ENCODE measurements at regions not wholly inside any gene's neighbourhood (a gene's known extent, or its start where the extent isn't known, plus 50 kb on each side); places are given as distances from the start of the nearest gene placed in this dataset.

GRCh38 chr2:19195661-19196060, 162.8 kb downstream of the OSR1 start:
- no peak overlapping the region for H3K27ac ChIP-seq (ENCODE audit: control insufficient read depth, insufficient read depth, low read length)
- no peak overlapping the region for H3K4me3 ChIP-seq (ENCODE audit: control insufficient read depth in 2 of 3, extremely low read depth in 1 of 3, insufficient read depth in 2 of 3, low read depth in 1 of 3, low read length in 3 of 3)
- no peak for DNase-seq (ENCODE audit: low read depth, low spot score)
- no peaks in the 10 kb centered on the region for H3K79me2 ChIP-seq (ENCODE audit: control insufficient read depth, insufficient read depth, low read length)
- no peaks in the 10 kb centered on the region for H4K20me1 ChIP-seq (ENCODE audit: control insufficient read depth, extremely low read depth, insufficient read depth, low read length)
- no peaks in the 10 kb centered on the region for H3K27me3 ChIP-seq (ENCODE audit: control insufficient read depth, extremely low read depth, insufficient read depth, low read length)
- no peaks in the 10 kb centered on the region for H3K36me3 ChIP-seq (ENCODE audit: control insufficient read depth in 2 of 2, extremely low read depth in 1 of 2, insufficient read depth in 2 of 2, low read length in 2 of 2)
- H3K9me1 ChIP-seq (ENCODE audit: control insufficient read depth, extremely low read depth, insufficient read depth, low read length), result no peaks in the 10 kb centered on the region
- TF ChIP-seq CTCF (optimal IDR thresholded peaks at IDR 0.05 in 1 of 3, IDR thresholded peaks at IDR 0.05 in 1 of 3, conservative IDR thresholded peaks at IDR 0.05 in 1 of 3; ENCODE audit: extremely low read depth in 1 of 3, insufficient read depth in 2 of 3, low read length in 3 of 3) (no peak), EZH2 (IDR thresholded peaks at IDR 0.05; ENCODE audit: low read length) (no peak)
- H2AFZ ChIP-seq (ENCODE audit: control insufficient read depth, low read length), result no peak overlapping the region
- FAIRE-seq, result peak; percentile 70
- dilution Hi-C loops (cut with MboI; ENCODE audit: extremely low pct_ligation_motif_present, low sequenced_read_pairs), result no loop called here
- no peak overlapping the region for H3K9ac ChIP-seq (ENCODE audit: control insufficient read depth, extremely low read depth, insufficient read depth, low read length)
- no peaks in the 10 kb centered on the region for H3K9me3 ChIP-seq (ENCODE audit: control insufficient read depth, low read depth, low read length)
- H3K4me2 ChIP-seq (ENCODE audit: control insufficient read depth, extremely low read depth, insufficient read depth, low read depth, low read length), result no peak overlapping the region
- H3K4me1 ChIP-seq (ENCODE audit: control insufficient read depth, extremely low read depth, insufficient read depth, low read length), result no peaks in the 10 kb centered on the region

- H3K79me2 ChIP-seq (ENCODE audit: control insufficient read depth, insufficient read depth, low read length), result no peaks in the 10 kb centered on the region
These were observed 169.0 kb downstream of the OSR1 start for GRCh38 chr2:19189391-19189790.

More at GRCh38 chr2:19189391-19189790, 169.0 kb downstream of the OSR1 start:
- TF ChIP-seq CTCF (optimal IDR thresholded peaks at IDR 0.05 in 1 of 3, IDR thresholded peaks at IDR 0.05 in 1 of 3, conservative IDR thresholded peaks at IDR 0.05 in 1 of 3; ENCODE audit: extremely low read depth in 1 of 3, insufficient read depth in 2 of 3, low read length in 3 of 3), result no peak
- no peak for TF ChIP-seq EZH2 (IDR thresholded peaks at IDR 0.05; ENCODE audit: low read length)
- no peak overlapping the region for H3K27ac ChIP-seq (ENCODE audit: control insufficient read depth, insufficient read depth, low read length)
- H3K9me3 ChIP-seq (ENCODE audit: control insufficient read depth, low read depth, low read length), result no peaks in the 10 kb centered on the region
- H2AFZ ChIP-seq (ENCODE audit: control insufficient read depth, low read length), result no peak overlapping the region
- H3K9me1 ChIP-seq (ENCODE audit: control insufficient read depth, extremely low read depth, insufficient read depth, low read length), result no peaks in the 10 kb centered on the region
- no peak overlapping the region for H3K9ac ChIP-seq (ENCODE audit: control insufficient read depth, extremely low read depth, insufficient read depth, low read length)
- no peaks in the 10 kb centered on the region for H3K36me3 ChIP-seq (ENCODE audit: control insufficient read depth in 2 of 2, extremely low read depth in 1 of 2, insufficient read depth in 2 of 2, low read length in 2 of 2)
- peaks cover 21% of the 10 kb centered on the region for H3K4me1 ChIP-seq (ENCODE audit: control insufficient read depth, extremely low read depth, insufficient read depth, low read length)
- H3K4me2 ChIP-seq (ENCODE audit: control insufficient read depth, extremely low read depth, insufficient read depth, low read depth, low read length), result no peak overlapping the region
- dilution Hi-C loops (cut with MboI; ENCODE audit: extremely low pct_ligation_motif_present, low sequenced_read_pairs), result no loop called here
- FAIRE-seq, result no peak
- no peaks in the 10 kb centered on the region for H3K27me3 ChIP-seq (ENCODE audit: control insufficient read depth, extremely low read depth, insufficient read depth, low read length)
- no peak for DNase-seq (ENCODE audit: low read depth, low spot score)
- H4K20me1 ChIP-seq (ENCODE audit: control insufficient read depth, extremely low read depth, insufficient read depth, low read length), result no peaks in the 10 kb centered on the region
- H3K4me3 ChIP-seq (ENCODE audit: control insufficient read depth in 2 of 3, extremely low read depth in 1 of 3, insufficient read depth in 2 of 3, low read depth in 1 of 3, low read length in 3 of 3), result no peak overlapping the region

All from keratinocyte (primary cell).